ENCODE measurements at regions not wholly inside any gene's neighbourhood (a gene's known extent, or its start where the extent isn't known, plus 50 kb on each side); places are given as distances from the start of the nearest gene placed in this dataset.

- TF ChIP-seq, protein P1, sequence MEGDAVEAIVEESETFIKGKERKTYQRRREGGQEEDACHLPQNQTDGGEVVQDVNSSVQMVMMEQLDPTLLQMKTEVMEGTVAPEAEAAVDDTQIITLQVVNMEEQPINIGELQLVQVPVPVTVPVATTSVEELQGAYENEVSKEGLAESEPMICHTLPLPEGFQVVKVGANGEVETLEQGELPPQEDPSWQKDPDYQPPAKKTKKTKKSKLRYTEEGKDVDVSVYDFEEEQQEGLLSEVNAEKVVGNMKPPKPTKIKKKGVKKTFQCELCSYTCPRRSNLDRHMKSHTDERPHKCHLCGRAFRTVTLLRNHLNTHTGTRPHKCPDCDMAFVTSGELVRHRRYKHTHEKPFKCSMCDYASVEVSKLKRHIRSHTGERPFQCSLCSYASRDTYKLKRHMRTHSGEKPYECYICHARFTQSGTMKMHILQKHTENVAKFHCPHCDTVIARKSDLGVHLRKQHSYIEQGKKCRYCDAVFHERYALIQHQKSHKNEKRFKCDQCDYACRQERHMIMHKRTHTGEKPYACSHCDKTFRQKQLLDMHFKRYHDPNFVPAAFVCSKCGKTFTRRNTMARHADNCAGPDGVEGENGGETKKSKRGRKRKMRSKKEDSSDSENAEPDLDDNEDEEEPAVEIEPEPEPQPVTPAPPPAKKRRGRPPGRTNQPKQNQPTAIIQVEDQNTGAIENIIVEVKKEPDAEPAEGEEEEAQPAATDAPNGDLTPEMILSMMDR (IDR thresholded peaks at IDR 0.05), result peak in 4 of 6 experiments; percentile 30 to 53 (median 48)
- TF ChIP-seq POLR2A (IDR thresholded peaks at IDR 0.05), result no peak
Measured at GRCh38 chr2:63698786-63699548, 110.2 kb downstream of the MDH1 start.

Measured in Peyer's patch (tissue), 4 donors.